Spleen (tissue), 11 donors: ENCODE measurements at regions not wholly inside any gene's neighbourhood (a gene's known extent, or its start where the extent isn't known, plus 50 kb on each side); places are given as distances from the start of the nearest gene placed in this dataset.
A peak's percentile ranks its signal among the peaks of the same experiment; 100 is the strongest.

Experiments
- DNase-seq: peaks from one replicate; pipeline ENCODE4 v3.0.0-alpha.2; 2020
- H3K27ac ChIP-seq, 8 donors: fragments of 200-600 bp; sonication (generic) in 7 of 8; 1 replicate in 4 of 8; 2 replicates in 4 of 8; pipeline versions ENCODE4 v1.5.0 to v1.8.0; 2016 to 2021; ENCODE audit warnings: inconsistent platforms in 4 of 8, mild to moderate bottlenecking in 4 of 8, moderate library complexity in 1 of 8
- H3K27me3 ChIP-seq, 7 donors: fragments of 200-600 bp; sonication (generic) in 6 of 7; replicated peaks in 1 of 7; 1 replicate in 4 of 7; 2 replicates in 3 of 7; pipeline versions ENCODE4 v1.5.0 to v1.8.0; 2016 to 2021; ENCODE audit warnings: inconsistent platforms in 3 of 7, mild to moderate bottlenecking in 1 of 7
- H3K36me3 ChIP-seq, 6 donors: fragments of 200-600 bp; sonication (generic) in 5 of 6; 1 replicate in 4 of 6; 2 replicates in 2 of 6; pipeline versions ENCODE4 v1.5.0 to v1.8.0; 2016 to 2021; ENCODE audit warnings: inconsistent platforms in 2 of 6
- H3K4me1 ChIP-seq, 6 donors: fragments of 200-600 bp; sonication (generic) in 5 of 6; 1 replicate in 3 of 6; 2 replicates in 3 of 6; pipeline versions ENCODE4 v1.5.0 to v1.8.0; 2016 to 2021; ENCODE audit warnings: inconsistent platforms in 3 of 6
- H3K4me3 ChIP-seq, 8 donors: fragments of 200-600 bp; sonication (generic) in 7 of 8; 1 replicate in 4 of 8; 2 replicates in 4 of 8; pipeline versions ENCODE4 v1.5.0 to v1.8.0; 2016 to 2021; ENCODE audit warnings: inconsistent platforms in 4 of 8, mild to moderate bottlenecking in 4 of 8, moderate library complexity in 2 of 8
- H3K9me3 ChIP-seq, 8 donors: fragments of 200-600 bp; sonication (generic) in 7 of 8; 1 replicate in 4 of 8; 2 replicates in 4 of 8; pipeline versions ENCODE4 v1.5.0 to v1.8.0; 2016 to 2021; ENCODE audit warnings: inconsistent platforms in 4 of 8
- POLR2A ChIP-seq, 3 donors: fragments of 450-650 bp; IDR thresholded peaks; one replicate each; pipeline ENCODE4 v1.5.1; 2017; ENCODE audit warnings: antibody characterized with exemption in 3 of 3, mild to moderate bottlenecking in 1 of 3
- POLR2AphosphoS5 ChIP-seq, 3 donors: sonication (generic); formaldehyde crosslinking; IDR thresholded peaks; one replicate each; pipeline ENCODE4 v1.5.1; 2017; ENCODE audit warnings: antibody characterized with exemption in 3 of 3
- WGBS, 5 donors: extraction: QIAGEN DNeasy Blood & Tissue Kit in 3 of 5; methylation state at CpG; one replicate each; pipeline versions ENCODE4 v1.1.5 to v1.1.7; 2013 to 2018; 5-methylcytosine and 5-hydroxymethylcytosine counted together
- intact Hi-C: fragments of 100-400 bp; cut with DNase I; formaldehyde crosslinking; loops from one replicate; pipeline ENCODE4 v1.15.0; 2023; ENCODE audit warnings: low total_unique reads
- TF ChIP-seq, protein P1 (sequence below), 11 experiments: fragments of 200-600 bp in 7 of 11; fragments of 450-650 bp in 4 of 11; sonication (generic) in 4 of 11; IDR thresholded peaks in 8 of 11; conservative IDR thresholded peaks in 3 of 11; 1 replicate in 7 of 11; 2 replicates in 4 of 11; pipeline versions ENCODE4 v1.4.0 to v1.8.0; 2016 to 2021; ENCODE audit warnings: antibody characterized with exemption in 11 of 11, inconsistent platforms in 4 of 11, mild to moderate bottlenecking in 1 of 11
- donor health status: healthy with polysubstance abuse.
- donor health status: DM: no; HTN: no; CAD: no; lungs with moderate emphysema.
- donor health status: DM: no; HTN: no; CAD: no.
- donor health status: Bipolar disorder and iron deficiency.
- donor health status: healthy.
- donor health status: DM: no; HTN: no; CAD: no.
- donor health status: DM: yes; HTN: yes; CAD: no.

DNA sequence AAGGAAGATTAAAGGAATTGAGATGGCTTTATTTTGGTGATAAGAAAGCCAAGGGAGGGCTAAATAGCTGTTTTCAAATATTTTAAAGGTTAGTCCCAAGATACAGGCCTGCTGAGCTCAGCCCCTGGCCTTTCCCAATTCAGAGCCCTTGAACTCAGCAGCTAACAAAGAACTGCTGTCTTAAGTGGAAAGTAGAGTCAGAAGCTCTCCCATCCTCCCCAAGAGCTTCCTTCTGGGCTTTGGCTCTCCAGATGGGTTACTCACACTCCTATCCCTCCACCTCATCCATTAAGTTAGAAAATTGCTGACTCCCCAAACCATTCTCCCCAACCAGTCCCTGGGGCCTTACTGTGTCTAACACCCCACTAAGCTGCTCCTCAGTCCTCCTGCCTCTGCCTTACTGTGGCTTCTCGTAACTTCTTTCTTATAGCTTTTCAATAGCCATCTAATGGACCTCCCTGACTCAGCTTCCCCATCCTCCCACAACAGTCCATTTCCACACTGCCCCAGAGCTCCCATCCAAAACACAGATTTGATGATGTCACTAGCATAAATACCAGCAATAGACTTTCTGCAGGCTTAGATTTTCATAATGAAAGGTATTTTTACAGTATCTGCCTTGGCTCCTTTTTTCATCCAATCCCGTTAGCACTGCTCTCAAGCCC is 239.1 kb downstream of the ENC1 start:
- TF ChIP-seq, protein P1, sequence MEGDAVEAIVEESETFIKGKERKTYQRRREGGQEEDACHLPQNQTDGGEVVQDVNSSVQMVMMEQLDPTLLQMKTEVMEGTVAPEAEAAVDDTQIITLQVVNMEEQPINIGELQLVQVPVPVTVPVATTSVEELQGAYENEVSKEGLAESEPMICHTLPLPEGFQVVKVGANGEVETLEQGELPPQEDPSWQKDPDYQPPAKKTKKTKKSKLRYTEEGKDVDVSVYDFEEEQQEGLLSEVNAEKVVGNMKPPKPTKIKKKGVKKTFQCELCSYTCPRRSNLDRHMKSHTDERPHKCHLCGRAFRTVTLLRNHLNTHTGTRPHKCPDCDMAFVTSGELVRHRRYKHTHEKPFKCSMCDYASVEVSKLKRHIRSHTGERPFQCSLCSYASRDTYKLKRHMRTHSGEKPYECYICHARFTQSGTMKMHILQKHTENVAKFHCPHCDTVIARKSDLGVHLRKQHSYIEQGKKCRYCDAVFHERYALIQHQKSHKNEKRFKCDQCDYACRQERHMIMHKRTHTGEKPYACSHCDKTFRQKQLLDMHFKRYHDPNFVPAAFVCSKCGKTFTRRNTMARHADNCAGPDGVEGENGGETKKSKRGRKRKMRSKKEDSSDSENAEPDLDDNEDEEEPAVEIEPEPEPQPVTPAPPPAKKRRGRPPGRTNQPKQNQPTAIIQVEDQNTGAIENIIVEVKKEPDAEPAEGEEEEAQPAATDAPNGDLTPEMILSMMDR (IDR thresholded peaks at IDR 0.05 in 8 of 11, conservative IDR thresholded peaks at IDR 0.05 in 3 of 11) = no peak
- TF ChIP-seq POLR2AphosphoS5 (IDR thresholded peaks at IDR 0.05) (no peak), POLR2A (IDR thresholded peaks at IDR 0.05) (no peak)
- Histone ChIP-seq H3K9me3 (peaks cover 0 to 4% (median 0%) of the 10 kb centered on the region in 8 donors), H3K4me1 (no peaks in the 10 kb centered on the region), H3K27me3 (no peaks in the 10 kb centered on the region), H3K4me3 (no peak overlapping the region), H3K36me3 (no peaks in the 10 kb centered on the region), H3K27ac (no peak overlapping the region)
- WGBS, 5 donors = 85 to 96% (median 90%) methylated on average over 2 of the region's 2 CpGs
- intact Hi-C loops = no loop called here
- no peak for DNase-seq

DNA sequence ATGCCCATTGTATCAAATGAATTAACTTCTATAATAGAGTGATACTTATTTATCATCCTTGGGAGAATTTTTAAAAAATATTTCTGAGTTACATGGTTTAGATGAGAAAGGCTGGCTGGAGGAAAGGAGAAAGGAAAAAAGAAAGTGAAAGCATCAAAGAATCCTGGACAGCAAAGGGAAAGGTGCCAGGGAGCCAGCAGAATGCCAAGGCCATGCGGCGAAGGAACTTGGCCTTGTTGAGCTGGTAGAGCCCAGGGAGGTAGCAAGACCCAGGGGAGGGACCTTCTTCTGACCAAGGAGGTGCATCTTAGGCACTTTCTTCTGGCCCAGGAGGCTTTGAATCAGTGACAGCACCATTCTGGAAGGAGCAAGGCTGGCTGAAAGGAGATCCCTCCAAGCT is 240.5 kb downstream of the ENC1 start:
- Histone ChIP-seq H3K9me3 (peaks cover 0 to 4% (median 0%) of the 10 kb centered on the region in 8 donors), H3K36me3 (no peaks in the 10 kb centered on the region), H3K27me3 (no peaks in the 10 kb centered on the region), H3K4me1 (no peaks in the 10 kb centered on the region), H3K4me3 (no peak overlapping the region), H3K27ac (peak overlapping the region in 1 of 8 donors; percentile 13)
- DNase-seq = no peak
- 59 to 77% (median 65%) methylated on average over 2 of the region's 2 CpGs for WGBS, 5 donors
- intact Hi-C loops = no loop called here
- TF ChIP-seq POLR2A (IDR thresholded peaks at IDR 0.05) (no peak), POLR2AphosphoS5 (IDR thresholded peaks at IDR 0.05) (no peak)
- TF ChIP-seq, protein P1 (IDR thresholded peaks at IDR 0.05 in 8 of 11, conservative IDR thresholded peaks at IDR 0.05 in 3 of 11) = no peak

DNA sequence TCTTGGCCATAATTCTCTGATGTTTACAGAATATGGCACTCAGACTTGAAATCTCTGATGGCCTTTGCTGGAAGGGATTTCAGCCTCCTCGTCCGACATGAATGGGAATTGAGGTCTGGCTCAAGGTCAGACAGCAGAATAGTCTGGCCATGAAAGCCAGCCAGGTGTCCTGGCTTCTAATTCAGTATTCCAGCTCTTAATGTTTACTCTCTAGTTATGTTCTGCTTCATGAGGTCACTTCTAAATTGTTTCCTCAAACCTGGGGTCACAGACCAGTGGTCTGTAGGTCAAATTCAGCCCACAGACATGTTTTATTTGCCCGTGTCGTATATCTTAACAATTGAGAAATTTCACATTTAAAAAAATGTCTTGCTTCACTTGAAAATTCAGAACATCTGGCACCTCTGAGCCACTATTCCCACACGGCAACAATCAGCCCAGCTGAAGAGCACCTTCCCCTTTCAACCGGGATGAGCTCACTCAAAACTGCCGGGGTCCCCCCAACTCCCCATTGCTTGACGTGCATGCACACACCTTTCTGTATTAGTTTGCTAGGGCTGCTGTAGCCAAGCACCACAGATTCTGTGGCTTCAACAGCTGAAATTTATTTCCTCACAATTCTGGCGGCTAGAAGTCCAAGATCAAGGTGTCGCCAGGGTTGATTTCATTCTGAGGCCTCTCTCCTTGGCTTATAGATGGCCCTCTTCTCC is 243.5 kb downstream of the ENC1 start:
- DNase-seq = no peak
- Histone ChIP-seq H3K36me3 (no peaks in the 10 kb centered on the region), H3K4me3 (no peak overlapping the region), H3K9me3 (peaks cover 0 to 4% (median 0%) of the 10 kb centered on the region in 8 donors), H3K4me1 (no peaks in the 10 kb centered on the region), H3K27me3 (no peaks in the 10 kb centered on the region), H3K27ac (no peak overlapping the region)
- WGBS, 5 donors = 83 to 87% (median 84%) methylated on average over 10 of the region's 10 CpGs
- no peak for TF ChIP-seq POLR2AphosphoS5 (IDR thresholded peaks at IDR 0.05)
- TF ChIP-seq, protein P1 (IDR thresholded peaks at IDR 0.05 in 8 of 11, conservative IDR thresholded peaks at IDR 0.05 in 3 of 11) = no peak
- no peak for TF ChIP-seq POLR2A (IDR thresholded peaks at IDR 0.05)
- intact Hi-C loops = loop anchor here (10.0 kb wide), 1 partner anchor 248 kb away; the partner anchor contains the start of gene ENC1
